ENCODE measurements at regions not wholly inside any gene's neighbourhood (a gene's known extent, or its start where the extent isn't known, plus 50 kb on each side); places are given as distances from the start of the nearest gene placed in this dataset.

- 35 to 38% methylated on average over 2 of the region's 2 CpGs for WGBS, 2 experiments (ENCODE audit: low coverage in 1 of 2, low lambda C conversion rate in 2 of 2, missing lambda C conversion rate in 2 of 2)
- Histone ChIP-seq H3K9me2 (ENCODE audit: insufficient read depth) (no peaks in the 10 kb centered on the region), H3K79me2 (ENCODE audit: insufficient read depth) (no peaks in the 10 kb centered on the region), H3K27me3 (replicated peaks; ENCODE audit: insufficient read depth) (no peaks in the 10 kb centered on the region; the same call in 1 of the 2 replicates), H3K4me2 (ENCODE audit: unreplicated experiment) (no peak overlapping the region), H3F3A (ENCODE audit: insufficient read depth) (no peaks in the 10 kb centered on the region), H3K27ac (no peak overlapping the region), H2AFZ (no peak overlapping the region), H3K9me3 (ENCODE audit: low read depth) (no peaks in the 10 kb centered on the region), H3K36me3 (ENCODE audit: low read depth) (no peaks in the 10 kb centered on the region), H3K4me3 (no peak overlapping the region), H3K4me1 (ENCODE audit: insufficient read depth) (no peaks in the 10 kb centered on the region), H3K9ac (no peak overlapping the region), H4K20me1 (ENCODE audit: insufficient read depth) (no peaks in the 10 kb centered on the region)
- DNase-seq: no peak
- in situ Hi-C loops (cut with MboI): no loop called here
- TF ChIP-seq EZH2phosphoT487 (IDR thresholded peaks at IDR 0.05; ENCODE audit: insufficient read depth, low read depth) (no peak), EZH2 (IDR thresholded peaks at IDR 0.05; ENCODE audit: insufficient read depth, poor library complexity, severe bottlenecking) (no peak)
Measured at GRCh38 chr1:55347041-55347440, 131.9 kb upstream of the USP24 start.

GRCh38 chr1:55346586-55346985, 131.4 kb upstream of the USP24 start:
- no peak for DNase-seq
- 33 to 41% methylated on average over 1 of the region's 1 CpG for WGBS, 2 experiments (ENCODE audit: low coverage in 1 of 2, low lambda C conversion rate in 2 of 2, missing lambda C conversion rate in 2 of 2)
- H3K4me1 ChIP-seq (ENCODE audit: insufficient read depth): no peaks in the 10 kb centered on the region
- no peak overlapping the region for H3K27ac ChIP-seq
- H3F3A ChIP-seq (ENCODE audit: insufficient read depth): no peaks in the 10 kb centered on the region
- no peak overlapping the region for H3K4me2 ChIP-seq (ENCODE audit: unreplicated experiment)
- no peaks in the 10 kb centered on the region for H3K79me2 ChIP-seq (ENCODE audit: insufficient read depth)
- H2AFZ ChIP-seq: no peak overlapping the region
- H3K9me2 ChIP-seq (ENCODE audit: insufficient read depth): no peaks in the 10 kb centered on the region
- H3K9me3 ChIP-seq (ENCODE audit: low read depth): no peaks in the 10 kb centered on the region
- H3K36me3 ChIP-seq (ENCODE audit: low read depth): no peaks in the 10 kb centered on the region
- H3K9ac ChIP-seq: no peak overlapping the region
- no peaks in the 10 kb centered on the region; the same call in 1 of the 2 replicates for H3K27me3 ChIP-seq (replicated peaks; ENCODE audit: insufficient read depth)
- H4K20me1 ChIP-seq (ENCODE audit: insufficient read depth): no peaks in the 10 kb centered on the region
- no peak for TF ChIP-seq EZH2 (IDR thresholded peaks at IDR 0.05; ENCODE audit: insufficient read depth, poor library complexity, severe bottlenecking)
- TF ChIP-seq EZH2phosphoT487 (IDR thresholded peaks at IDR 0.05; ENCODE audit: insufficient read depth, low read depth): no peak
- in situ Hi-C loops (cut with MboI): no loop called here
- H3K4me3 ChIP-seq: no peak overlapping the region

GRCh38 chr1:55339681-55340080, 124.5 kb upstream of the USP24 start:
- Histone ChIP-seq H3K4me1 (ENCODE audit: insufficient read depth) (no peaks in the 10 kb centered on the region), H3K4me2 (ENCODE audit: unreplicated experiment) (no peak overlapping the region), H3K4me3 (no peak overlapping the region), H4K20me1 (ENCODE audit: insufficient read depth) (no peaks in the 10 kb centered on the region), H2AFZ (no peak overlapping the region), H3K79me2 (ENCODE audit: insufficient read depth) (no peaks in the 10 kb centered on the region), H3K27me3 (replicated peaks; ENCODE audit: insufficient read depth) (no peaks in the 10 kb centered on the region), H3K9me3 (ENCODE audit: low read depth) (no peaks in the 10 kb centered on the region), H3K9ac (no peak overlapping the region), H3F3A (ENCODE audit: insufficient read depth) (no peaks in the 10 kb centered on the region), H3K9me2 (ENCODE audit: insufficient read depth) (no peaks in the 10 kb centered on the region), H3K36me3 (ENCODE audit: low read depth) (no peaks in the 10 kb centered on the region), H3K27ac (no peak overlapping the region)
- no peak for DNase-seq
- WGBS, 2 experiments (ENCODE audit: low coverage in 1 of 2, low lambda C conversion rate in 2 of 2, missing lambda C conversion rate in 2 of 2): 92 to 97% methylated on average over 4 of the region's 4 CpGs
- in situ Hi-C loops (cut with MboI): no loop called here
- no peak for TF ChIP-seq EZH2 (IDR thresholded peaks at IDR 0.05; ENCODE audit: insufficient read depth, poor library complexity, severe bottlenecking)
- TF ChIP-seq EZH2phosphoT487 (IDR thresholded peaks at IDR 0.05; ENCODE audit: insufficient read depth, low read depth): no peak

GRCh38 chr1:55338448-55338820, 123.3 kb upstream of the USP24 start:
- Histone ChIP-seq H3K27me3 (replicated peaks; ENCODE audit: insufficient read depth) (no peaks in the 10 kb centered on the region), H3K36me3 (ENCODE audit: low read depth) (no peaks in the 10 kb centered on the region), H3F3A (ENCODE audit: insufficient read depth) (no peaks in the 10 kb centered on the region), H3K9ac (no peak overlapping the region), H3K9me2 (ENCODE audit: insufficient read depth) (no peaks in the 10 kb centered on the region), H3K79me2 (ENCODE audit: insufficient read depth) (no peaks in the 10 kb centered on the region), H3K27ac (no peak overlapping the region), H4K20me1 (ENCODE audit: insufficient read depth) (no peaks in the 10 kb centered on the region), H3K4me1 (ENCODE audit: insufficient read depth) (no peaks in the 10 kb centered on the region), H3K4me3 (no peak overlapping the region), H3K9me3 (ENCODE audit: low read depth) (no peaks in the 10 kb centered on the region), H3K4me2 (ENCODE audit: unreplicated experiment) (no peak overlapping the region), H2AFZ (0 out of 2 replicates have a peak overlapping the region, but pooled peaks have one; percentile 10)
- TF ChIP-seq EZH2 (IDR thresholded peaks at IDR 0.05; ENCODE audit: insufficient read depth, poor library complexity, severe bottlenecking) (no peak), EZH2phosphoT487 (IDR thresholded peaks at IDR 0.05; ENCODE audit: insufficient read depth, low read depth) (no peak)
- in situ Hi-C loops (cut with MboI): no loop called here
- 56 to 59% methylated on average over 3 of the region's 3 CpGs for WGBS, 2 experiments (ENCODE audit: low coverage in 1 of 2, low lambda C conversion rate in 2 of 2, missing lambda C conversion rate in 2 of 2)
- DNase-seq: no peak
